K562 (cell line): ENCODE measurements at regions not wholly inside any gene's neighbourhood (a gene's known extent, or its start where the extent isn't known, plus 50 kb on each side); places are given as distances from the start of the nearest gene placed in this dataset.

Experiments
- ATAC-seq: fragments of 200-7000 bp; cut with Tn5 transposase; 3 replicates; pipeline ENCODE4 v1.9.1; 2020; ENCODE audit warnings: moderate library complexity
- BruUV-seq: library from RNA; stranded (reverse); fragments of 400-500 nt; replicated peaks from 2 replicates; lab custom pipeline; 2021; lab: Mats Ljungman, UMichigan
- CTCF ChIA-PET: fragments of 300-600 bp; formaldehyde crosslinking; extraction: SDS; loops from one replicate; lab custom pipeline; 2021; ENCODE audit warnings: low intra/inter-chr PET ratio; lab: Yijun Ruan, JAX
- POLR2A ChIA-PET: fragments of 300-600, 350-650 bp; sonication (Branson Sonifier 250); formaldehyde crosslinking; extraction: SDS; loops from one replicate; lab custom pipeline; 2021; ENCODE audit warnings: antibody characterized with exemption, inconsistent platforms; lab: Yijun Ruan, JAX
- DNase-seq, 4 experiments: peaks; one replicate each; pipeline versions ENCODE4 v3.0.0 to v3.0.0-alpha.2; 2011 to 2018; ENCODE audit warnings: low spot score in 3 of 4, mixed read lengths in 3 of 4; ENCODE audit errors: extremely low read depth in 1 of 4
- FAIRE-seq: peaks from 2 replicates; lab custom pipeline; 2011; peaks lifted over from hg19 to GRCh38; lab: Jason Lieb, UNC
- H2AFZ ChIP-seq: 2 replicates; pipeline ENCODE4 v1.6.0; 2011; ENCODE audit warnings: low read depth, low read length, control low read depth, inconsistent platforms
- H3K27ac ChIP-seq: fragments of 200-600 bp; 3 replicates; pipeline ENCODE4 v1.8.0; 2011; ENCODE audit warnings: low read depth, mild to moderate bottlenecking, control low read depth, inconsistent platforms, low read length, moderate library complexity, mixed read lengths; ENCODE audit errors: extremely low read depth
- H3K27me3 ChIP-seq, 2 experiments: fragments of 300-600 bp in 1 of 2; 2 replicates in 1 of 2; 3 replicates in 1 of 2; pipeline versions ENCODE4 v1.6.0 to v1.8.0; 2011; ENCODE audit warnings: inconsistent platforms in 2 of 2, low read length in 2 of 2, mild to moderate bottlenecking in 1 of 2, mixed read lengths in 1 of 2, moderate library complexity in 1 of 2; ENCODE audit not compliant: control insufficient read depth in 2 of 2, insufficient read depth in 2 of 2
- H3K36me3 ChIP-seq: fragments of 300-600 bp; 3 replicates; pipeline ENCODE4 v1.8.0; 2011; ENCODE audit warnings: mild to moderate bottlenecking, low read length, inconsistent platforms; ENCODE audit not compliant: control insufficient read depth, insufficient read depth
- H3K4me1 ChIP-seq, 2 experiments: fragments of 200-600 bp in 1 of 2; replicated peaks in 1 of 2; 2 replicates in 1 of 2; 3 replicates in 1 of 2; pipeline versions ENCODE4 v1.5.1 to v1.8.0; 2011; ENCODE audit warnings: inconsistent platforms in 2 of 2, low read length in 2 of 2, mild to moderate bottlenecking in 1 of 2, mixed read lengths in 1 of 2, moderate library complexity in 1 of 2; ENCODE audit not compliant: control insufficient read depth in 2 of 2, insufficient read depth in 2 of 2
- H3K4me2 ChIP-seq: 2 replicates; pipeline ENCODE4 v1.6.1; 2011; ENCODE audit warnings: low read length, control low read depth, inconsistent platforms, mixed read lengths; ENCODE audit not compliant: insufficient read depth
- H3K4me3 ChIP-seq: fragments of 200-600 bp; sonication (generic), shearing (Covaris generic); 2 replicates; pipeline ENCODE4 v1.5.1; 2016; ENCODE audit warnings: control low read depth, inconsistent platforms
- H3K79me2 ChIP-seq: fragments of 200-600 bp; 3 replicates; pipeline ENCODE4 v1.8.0; 2011; ENCODE audit warnings: low read length, inconsistent platforms; ENCODE audit not compliant: control insufficient read depth, insufficient read depth
- H3K9ac ChIP-seq, 2 experiments: 2 replicates each; pipeline versions ENCODE4 v1.6.0 to v1.6.1; 2011; ENCODE audit warnings: low read depth in 2 of 2, low read length in 2 of 2, control low read depth in 1 of 2, inconsistent platforms in 1 of 2, mild to moderate bottlenecking in 1 of 2, mixed read lengths in 1 of 2; ENCODE audit not compliant: insufficient read depth in 1 of 2
- H3K9me1 ChIP-seq: one replicate; pipeline ENCODE4 v1.6.0; 2011; ENCODE audit warnings: inconsistent platforms, mild to moderate bottlenecking, low read length, moderate library complexity; ENCODE audit not compliant: control insufficient read depth, insufficient read depth
- H3K9me3 ChIP-seq: replicated peaks from 2 replicates; pipeline ENCODE4 v1.5.1; 2011; ENCODE audit warnings: low read depth, low read length, inconsistent platforms; ENCODE audit not compliant: control insufficient read depth, insufficient read depth
- H4K20me1 ChIP-seq: replicated peaks from 2 replicates; pipeline ENCODE4 v1.6.1; 2011; ENCODE audit warnings: low read length, inconsistent platforms, mixed read lengths; ENCODE audit not compliant: control insufficient read depth, insufficient read depth
- CREB1 ChIP-seq, 2 experiments: sonication (generic) in 1 of 2; formaldehyde crosslinking in 1 of 2; IDR thresholded peaks; 2 replicates each; pipeline versions ENCODE4 v1.6.1 to v1.8.0; 2012 to 2022; ENCODE audit warnings: inconsistent platforms in 1 of 2, mild to moderate bottlenecking in 1 of 2, missing genetic modification reagents in 1 of 2, moderate library complexity in 1 of 2
- EZH2 ChIP-seq: IDR thresholded peaks from 2 replicates; pipeline ENCODE4 v1.6.1; 2012; ENCODE audit warnings: low read depth, mild to moderate bottlenecking, inconsistent platforms, low read length, borderline replicate concordance
- FOXK2 ChIP-seq, 2 experiments: fragments of 450-650 bp; IDR thresholded peaks in 1 of 2; conservative IDR thresholded peaks in 1 of 2; 2 replicates each; pipeline ENCODE4 v1.6.1; 2016; ENCODE audit warnings: low read depth in 2 of 2, mild to moderate bottlenecking in 1 of 2
- L3MBTL2 ChIP-seq: fragments of 450-650 bp; IDR thresholded peaks from 2 replicates; pipeline ENCODE4 v1.6.1; 2016; ENCODE audit warnings: mild to moderate bottlenecking, moderate library complexity
- MXI1 ChIP-seq: IDR thresholded peaks from 2 replicates; pipeline ENCODE4 v1.6.1; 2011; ENCODE audit warnings: low read depth, mild to moderate bottlenecking, improper control_type of control experiment, low read length
- NFE2 ChIP-seq: IDR thresholded peaks from 2 replicates; pipeline ENCODE4 v1.6.1; 2014; ENCODE audit warnings: antibody characterized with exemption, low read depth
- RBM15 ChIP-seq: fragments of 200-400 bp; formaldehyde crosslinking; IDR thresholded peaks from 2 replicates; pipeline ENCODE4 v1.6.1; 2018; ENCODE audit warnings: mild to moderate bottlenecking, low read length, moderate library complexity; ENCODE audit not compliant: insufficient read depth
- SIN3A ChIP-seq, 2 experiments: fragments of 150-350 bp in 1 of 2; IDR thresholded peaks; 2 replicates each; pipeline ENCODE4 v1.6.1; 2011 to 2016; ENCODE audit warnings: borderline replicate concordance in 2 of 2, low read depth in 2 of 2, low read length in 2 of 2, mild to moderate bottlenecking in 2 of 2, moderate library complexity in 2 of 2; ENCODE audit not compliant: control insufficient read depth in 1 of 2
- SMC3 ChIP-seq: conservative IDR thresholded peaks from 2 replicates; pipeline ENCODE4 v1.6.1; 2011; ENCODE audit warnings: low read depth, low read length, improper control_type of control experiment; ENCODE audit not compliant: insufficient read depth
- TCF7 ChIP-seq: sonication (generic); IDR thresholded peaks from 2 replicates; pipeline ENCODE4 v1.6.1; 2016; ENCODE audit warnings: antibody characterized with exemption, borderline replicate concordance
- TFAP4 ChIP-seq: sonication (generic); formaldehyde crosslinking; IDR thresholded peaks from 2 replicates; pipeline ENCODE4 v1.8.0; 2022; ENCODE audit warnings: missing genetic modification reagents, mild to moderate bottlenecking, moderate library complexity, borderline replicate concordance
- YBX1 ChIP-seq: fragments of 450-650 bp; IDR thresholded peaks from 2 replicates; pipeline ENCODE4 v1.7.1; 2016; ENCODE audit warnings: mild to moderate bottlenecking
- ZFP30 ChIP-seq: fragments of 250-450 bp; sonication (Bioruptor Pico); IDR thresholded peaks from 2 replicates; pipeline ENCODE4 v1.8.0; 2022; ENCODE audit warnings: moderate library complexity, mild to moderate bottlenecking, inconsistent platforms, borderline replicate concordance
- WGBS: fragments of 100-300 bp; shearing (Covaris generic); methylation state at CpG from one replicate; pipeline ENCODE4 v1.1.6; 2016; ENCODE audit warnings: low coverage, mixed read lengths; ENCODE audit not compliant: insufficient coverage; ENCODE audit errors: missing lambda C conversion rate; 5-methylcytosine and 5-hydroxymethylcytosine counted together
- in situ Hi-C: fragments of 300-500 bp; cut with MboI; formaldehyde crosslinking; loops from 4 replicates; pipeline ENCODE4 v1.15.0; 2018; ENCODE audit warnings: inconsistent platforms, mixed read lengths
- intact Hi-C: fragments of 100-400 bp; cut with micrococcal nuclease; formaldehyde crosslinking; loops from 2 replicates; pipeline ENCODE4 v1.14.2; 2022

DNA sequence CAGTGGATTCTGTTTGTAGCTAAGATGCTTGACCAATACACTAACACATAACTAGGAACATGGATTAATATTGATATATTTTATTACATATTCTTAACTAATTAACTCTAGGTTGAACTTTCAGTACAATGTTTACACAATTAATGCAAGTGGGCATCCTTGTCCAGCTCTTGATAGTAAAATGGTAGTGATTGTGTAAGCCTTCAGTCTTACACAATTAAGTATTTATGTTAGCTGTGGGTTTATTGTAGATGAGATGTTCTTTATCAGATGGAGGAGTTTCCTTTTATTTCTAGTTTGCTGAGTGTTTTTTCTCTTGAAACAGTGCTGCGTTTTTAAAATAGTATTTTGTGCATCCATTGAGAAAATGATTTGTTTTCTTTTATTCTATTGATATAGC lies 1210.8 kb downstream of the CDH12 start:
- H3K27me3 ChIP-seq, result no peaks in the 10 kb centered on the region

More for the DNA sequence above, 1210.8 kb downstream of the CDH12 start:
- FAIRE-seq (no peak), DNase-seq (no peak), ATAC-seq (no peak)
- H3K9ac ChIP-seq, result no peak overlapping the region
- no peaks in the 10 kb centered on the region for H3K9me3 ChIP-seq
- no peak overlapping the region for H2AFZ ChIP-seq
- WGBS, result 0% methylated on average over 1 of the region's 1 CpG
- no TSS peak for BruUV-seq
- no peaks in the 10 kb centered on the region for H3K9me1 ChIP-seq
- no peak overlapping the region for H3K4me3 ChIP-seq
- no peak overlapping the region for H3K27ac ChIP-seq
- ChIA-PET POLR2A (no interaction called here), CTCF (no interaction called here)
- H3K36me3 ChIP-seq, result no peaks in the 10 kb centered on the region
- intact Hi-C loops (no loop called here), in situ Hi-C loops (no loop called here)
- no peaks in the 10 kb centered on the region for H4K20me1 ChIP-seq
- TF ChIP-seq ZFP30 (CRISPR knock-in tag) (no peak), FOXK2 (conservative IDR thresholded peaks at IDR 0.05 in 1 of 2, IDR thresholded peaks at IDR 0.05 in 1 of 2; ENCODE audit: low read depth in 2 of 2) (no peak), SMC3 (no peak), SIN3A (IDR thresholded peaks at IDR 0.05; ENCODE audit: borderline replicate concordance in 2 of 2, control insufficient read depth in 1 of 2, low read depth in 2 of 2, low read length in 2 of 2) (no peak), MXI1 (no peak), EZH2 (no peak), RBM15 (no peak), NFE2 (no peak), TCF7 (no peak), YBX1 (no peak), CREB1 (IDR thresholded peaks at IDR 0.05) (no peak), CREB1 (CRISPR knock-in tag; IDR thresholded peaks at IDR 0.05) (no peak), TFAP4 (CRISPR knock-in tag) (no peak), L3MBTL2 (no peak)
- H3K79me2 ChIP-seq, result no peaks in the 10 kb centered on the region
- H3K4me2 ChIP-seq, result no peak overlapping the region
- no peaks in the 10 kb centered on the region for H3K4me1 ChIP-seq
